ENCODE measurements at regions not wholly inside any gene's neighbourhood (a gene's known extent, or its start where the extent isn't known, plus 50 kb on each side); places are given as distances from the start of the nearest gene placed in this dataset.

GRCh38 chrX:69015156-69015555, 150.1 kb downstream of the PJA1 start:
- in situ Hi-C loops (cut with HindIII; ENCODE audit: low sequenced_read_pairs) = no loop called here
- DNase-seq (ENCODE audit: low spot score) = no peak

- in situ Hi-C loops (cut with HindIII; ENCODE audit: low sequenced_read_pairs) = no loop called here
Observed at GRCh38 chrX:69014200-69014599, 151.1 kb downstream of the PJA1 start.

GRCh38 chrX:69010339-69010738, 154.9 kb downstream of the PJA1 start:
- in situ Hi-C loops (cut with HindIII; ENCODE audit: low sequenced_read_pairs) = no loop called here
- no peak for DNase-seq (ENCODE audit: low spot score)

More at GRCh38 chrX:69014200-69014599, 151.1 kb downstream of the PJA1 start:
- DNase-seq (ENCODE audit: low spot score) = no peak

- in situ Hi-C loops (cut with HindIII; ENCODE audit: low sequenced_read_pairs) = no loop called here
- no peak for DNase-seq (ENCODE audit: low spot score)
Observed at GRCh38 chrX:69000877-69001276, 164.4 kb downstream of the PJA1 start.

GRCh38 chrX:68999931-69000330, 165.3 kb downstream of the PJA1 start:
- DNase-seq (ENCODE audit: low spot score) = no peak
- in situ Hi-C loops (cut with HindIII; ENCODE audit: low sequenced_read_pairs) = no loop called here

GRCh38 chrX:68999356-68999755, 165.9 kb downstream of the PJA1 start:
- DNase-seq (ENCODE audit: low spot score) = no peak
- in situ Hi-C loops (cut with HindIII; ENCODE audit: low sequenced_read_pairs) = no loop called here

GRCh38 chrX:68998716-68999115, 166.5 kb downstream of the PJA1 start:
- no peak for DNase-seq (ENCODE audit: low spot score)
- in situ Hi-C loops (cut with HindIII; ENCODE audit: low sequenced_read_pairs) = no loop called here

GRCh38 chrX:68997911-68998310, 167.3 kb downstream of the PJA1 start:
- in situ Hi-C loops (cut with HindIII; ENCODE audit: low sequenced_read_pairs) = no loop called here

GRCh38 chrX:68997511-68997910, 167.7 kb downstream of the PJA1 start:
- DNase-seq (ENCODE audit: low spot score) = no peak
- in situ Hi-C loops (cut with HindIII; ENCODE audit: low sequenced_read_pairs) = no loop called here

More at GRCh38 chrX:68997911-68998310, 167.3 kb downstream of the PJA1 start:
- peak; percentile 1 for DNase-seq (ENCODE audit: low spot score)

GRCh38 chrX:68995780-68996551, 167.1 kb downstream of the EFNB1 start:
- DNase-seq (ENCODE audit: low spot score) = no peak
- in situ Hi-C loops (cut with HindIII; ENCODE audit: low sequenced_read_pairs) = no loop called here

- in situ Hi-C loops (cut with HindIII; ENCODE audit: low sequenced_read_pairs) = no loop called here
- no peak for DNase-seq (ENCODE audit: low spot score)
Observed at GRCh38 chrX:68995386-68995779, 166.6 kb downstream of the EFNB1 start.

GRCh38 chrX:68994891-68995255, 166.1 kb downstream of the EFNB1 start:
- in situ Hi-C loops (cut with HindIII; ENCODE audit: low sequenced_read_pairs) = no loop called here
- DNase-seq (ENCODE audit: low spot score) = no peak

GRCh38 chrX:68994135-68994890, 165.5 kb downstream of the EFNB1 start:
- DNase-seq (ENCODE audit: low spot score) = no peak
- in situ Hi-C loops (cut with HindIII; ENCODE audit: low sequenced_read_pairs) = no loop called here

GRCh38 chrX:68992821-68993397, 164.1 kb downstream of the EFNB1 start:
- DNase-seq (ENCODE audit: low spot score) = no peak
- in situ Hi-C loops (cut with HindIII; ENCODE audit: low sequenced_read_pairs) = no loop called here

- no peak for DNase-seq (ENCODE audit: low spot score)
- in situ Hi-C loops (cut with HindIII; ENCODE audit: low sequenced_read_pairs) = no loop called here
Observed at GRCh38 chrX:68991691-68992345, 163.0 kb downstream of the EFNB1 start.

- no peak for DNase-seq (ENCODE audit: low spot score)
- in situ Hi-C loops (cut with HindIII; ENCODE audit: low sequenced_read_pairs) = no loop called here
Observed at GRCh38 chrX:68990948-68991347, 162.1 kb downstream of the EFNB1 start.

- DNase-seq (ENCODE audit: low spot score) = no peak
- in situ Hi-C loops (cut with HindIII; ENCODE audit: low sequenced_read_pairs) = no loop called here
Observed at GRCh38 chrX:68989865-68990606, 161.2 kb downstream of the EFNB1 start.

GRCh38 chrX:68989456-68989855, 160.6 kb downstream of the EFNB1 start:
- no peak for DNase-seq (ENCODE audit: low spot score)
- in situ Hi-C loops (cut with HindIII; ENCODE audit: low sequenced_read_pairs) = no loop called here

- in situ Hi-C loops (cut with HindIII; ENCODE audit: low sequenced_read_pairs) = no loop called here
- no peak for DNase-seq (ENCODE audit: low spot score)
Observed at GRCh38 chrX:68988865-68989264, 160.0 kb downstream of the EFNB1 start.
